ENCODE measurements at regions not wholly inside any gene's neighbourhood (a gene's known extent, or its start where the extent isn't known, plus 50 kb on each side); places are given as distances from the start of the nearest gene placed in this dataset.

- TF ChIP-seq POLR2A (IDR thresholded peaks at IDR 0.05; ENCODE audit: low read length) (no peak), GATA1 (IDR thresholded peaks at IDR 0.05; ENCODE audit: low read depth, low read length) (no peak)
Measured at GRCh38 chr6:20279051-20279450, 66.8 kb upstream of the MBOAT1 start.

All from erythroblast (primary cell).